HL-60 (cell line): ENCODE measurements at regions not wholly inside any gene's neighbourhood (a gene's known extent, or its start where the extent isn't known, plus 50 kb on each side); places are given as distances from the start of the nearest gene placed in this dataset.

Source experiments
- POLR2AphosphoS5 ChIP-seq: IDR thresholded peaks from 2 replicates; pipeline ENCODE4 v1.6.1; 2012; ENCODE audit warnings: low read depth
- TF ChIP-seq, protein P1 (sequence below): IDR thresholded peaks from one replicate; pipeline ENCODE4 v1.5.1; 2011; ENCODE audit warnings: low read length, control low read depth, inconsistent platforms; ENCODE audit not compliant: insufficient read depth

DNA sequence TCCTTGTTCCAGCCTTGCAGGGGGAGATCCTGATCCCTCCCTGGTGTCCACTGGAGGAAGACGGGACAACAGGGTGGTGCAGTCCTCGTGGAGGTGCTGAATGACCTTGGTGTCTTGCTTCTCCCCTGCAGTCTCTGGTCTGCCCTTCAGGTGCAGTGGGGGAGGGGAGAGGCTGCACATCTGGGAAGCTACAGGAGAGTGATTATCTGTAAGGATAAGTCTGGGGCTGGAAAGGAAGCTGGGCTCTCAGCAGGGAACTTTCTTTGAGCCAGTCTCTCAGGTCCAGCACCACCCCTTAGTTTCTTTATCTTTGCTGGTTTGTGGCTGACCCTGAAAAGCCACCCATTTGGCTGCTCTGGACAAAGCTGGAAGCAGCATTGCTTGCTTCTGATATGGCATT, 275.6 kb downstream of the CCSER2 start:
- TF ChIP-seq, protein P1, sequence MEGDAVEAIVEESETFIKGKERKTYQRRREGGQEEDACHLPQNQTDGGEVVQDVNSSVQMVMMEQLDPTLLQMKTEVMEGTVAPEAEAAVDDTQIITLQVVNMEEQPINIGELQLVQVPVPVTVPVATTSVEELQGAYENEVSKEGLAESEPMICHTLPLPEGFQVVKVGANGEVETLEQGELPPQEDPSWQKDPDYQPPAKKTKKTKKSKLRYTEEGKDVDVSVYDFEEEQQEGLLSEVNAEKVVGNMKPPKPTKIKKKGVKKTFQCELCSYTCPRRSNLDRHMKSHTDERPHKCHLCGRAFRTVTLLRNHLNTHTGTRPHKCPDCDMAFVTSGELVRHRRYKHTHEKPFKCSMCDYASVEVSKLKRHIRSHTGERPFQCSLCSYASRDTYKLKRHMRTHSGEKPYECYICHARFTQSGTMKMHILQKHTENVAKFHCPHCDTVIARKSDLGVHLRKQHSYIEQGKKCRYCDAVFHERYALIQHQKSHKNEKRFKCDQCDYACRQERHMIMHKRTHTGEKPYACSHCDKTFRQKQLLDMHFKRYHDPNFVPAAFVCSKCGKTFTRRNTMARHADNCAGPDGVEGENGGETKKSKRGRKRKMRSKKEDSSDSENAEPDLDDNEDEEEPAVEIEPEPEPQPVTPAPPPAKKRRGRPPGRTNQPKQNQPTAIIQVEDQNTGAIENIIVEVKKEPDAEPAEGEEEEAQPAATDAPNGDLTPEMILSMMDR: no peak
- TF ChIP-seq POLR2AphosphoS5: no peak
